GOT3 (cell line): ENCODE measurements at regions not wholly inside any gene's neighbourhood (a gene's known extent, or its start where the extent isn't known, plus 50 kb on each side); places are given as distances from the start of the nearest gene placed in this dataset.

Source experiments
- DNase-seq: peaks from one replicate; lab custom pipeline; 2025; ENCODE audit warnings: mixed read lengths; lab: John Stamatoyannopoulos, UW

DNA sequence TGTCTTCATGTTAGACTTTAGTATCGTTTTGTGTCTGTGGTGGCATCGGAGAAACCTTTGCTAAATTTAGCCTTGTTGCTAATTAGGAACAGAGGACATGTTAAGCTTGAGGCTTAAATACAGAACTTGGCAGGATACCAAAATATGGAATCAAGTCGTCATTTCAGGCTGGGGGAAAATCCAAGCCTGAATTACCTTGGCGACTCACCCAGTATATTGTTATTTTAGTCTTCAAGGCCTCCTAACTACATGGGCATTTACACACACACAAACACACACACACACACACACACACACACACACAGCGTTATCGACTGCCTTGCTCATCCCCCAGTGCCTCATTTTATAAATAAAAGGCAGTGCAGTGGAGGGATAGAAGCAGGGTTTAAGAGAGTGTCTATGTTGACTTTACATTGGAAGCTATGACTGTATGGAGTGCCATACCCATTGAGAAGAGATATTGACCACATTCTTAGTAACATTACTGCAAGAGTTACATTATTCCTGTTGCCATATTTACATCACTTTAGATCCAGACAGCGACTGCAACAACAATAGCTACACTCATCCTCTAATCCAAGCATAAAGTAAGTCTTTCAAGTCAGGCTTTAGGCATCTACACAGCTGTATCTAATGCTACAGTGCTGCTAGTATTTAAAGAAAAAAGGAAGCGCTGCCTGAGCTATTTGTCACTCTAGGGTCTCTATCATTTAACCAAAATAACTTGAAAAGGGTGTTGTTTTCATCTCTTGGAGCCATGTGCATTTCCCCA is 210.8 kb upstream of the SEMA6D start:
- DNase-seq, result no peak

DNA sequence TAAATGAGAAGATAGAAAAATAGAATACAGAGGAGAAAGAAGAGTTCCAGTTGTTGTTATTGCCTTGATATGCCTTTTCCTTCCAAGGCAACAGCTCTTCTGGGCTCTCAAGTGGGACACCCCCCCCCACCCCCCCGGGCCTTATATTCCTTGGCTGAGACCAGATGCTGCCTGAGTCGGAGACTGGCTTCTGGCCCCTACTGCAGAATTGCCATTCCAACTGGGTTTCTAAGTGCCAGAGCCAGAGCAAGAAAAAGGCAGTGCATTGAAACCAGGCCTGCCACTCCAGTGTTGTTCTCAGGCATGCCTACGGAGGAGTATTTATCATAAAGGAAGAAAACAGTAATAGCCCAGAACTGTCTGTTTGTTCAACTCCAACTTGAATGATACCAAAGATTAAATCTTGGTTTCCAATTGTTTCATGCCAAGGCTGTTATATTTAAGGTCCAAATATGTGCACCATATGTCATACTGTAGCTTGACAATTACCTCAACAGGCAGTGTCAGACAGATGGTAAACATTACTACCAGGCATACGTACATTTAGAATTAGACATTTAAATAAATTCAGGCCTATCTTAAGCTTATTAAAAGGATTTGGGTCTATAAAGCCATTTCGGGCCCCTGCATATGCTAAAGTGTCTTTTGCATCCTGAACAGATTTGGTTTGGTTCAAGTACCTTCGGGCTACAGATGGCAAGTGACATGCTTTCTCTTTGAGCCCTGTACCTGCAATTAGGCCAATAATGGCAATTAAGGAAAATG is 209.9 kb upstream of the SEMA6D start:
- no peak for DNase-seq

DNA sequence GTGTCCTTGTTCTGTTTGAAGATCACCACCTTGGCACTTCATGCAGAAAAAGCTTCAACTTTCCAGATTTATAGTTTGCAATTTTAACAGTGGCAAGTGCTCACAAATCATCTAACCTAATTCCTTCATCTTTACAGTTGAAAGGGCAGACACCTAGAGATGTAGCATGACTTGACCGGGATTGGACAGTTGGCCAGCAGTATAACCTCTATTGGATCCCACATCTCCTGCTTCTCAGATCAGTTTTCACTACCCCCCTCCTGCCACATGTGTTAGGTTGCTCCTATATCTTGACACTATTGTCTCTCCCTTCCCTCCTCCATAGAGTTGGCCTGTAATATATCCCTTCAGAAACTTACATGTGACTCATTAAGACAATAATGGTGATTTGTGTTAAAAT is 206.0 kb upstream of the SEMA6D start:
- DNase-seq, result no peak

DNA sequence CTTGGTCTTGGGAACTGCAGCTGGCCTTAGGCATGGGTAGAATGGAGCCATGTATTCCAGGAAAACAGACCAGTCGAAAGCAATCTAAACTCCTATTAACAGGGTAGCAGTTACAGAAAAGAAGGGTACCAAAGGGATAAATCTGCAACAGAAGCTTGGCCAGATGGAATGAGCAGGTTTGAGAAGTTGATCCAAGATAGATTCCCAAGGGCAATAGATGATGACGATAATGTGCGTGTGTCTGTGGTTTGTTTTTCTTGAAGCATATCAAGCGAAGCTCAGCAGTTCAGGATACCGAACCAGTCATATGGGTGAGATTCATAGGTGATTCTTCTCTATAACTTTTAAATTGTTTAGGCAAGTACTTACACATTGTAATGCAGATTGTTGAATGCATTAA is 203.8 kb upstream of the SEMA6D start:
- no peak for DNase-seq

DNA sequence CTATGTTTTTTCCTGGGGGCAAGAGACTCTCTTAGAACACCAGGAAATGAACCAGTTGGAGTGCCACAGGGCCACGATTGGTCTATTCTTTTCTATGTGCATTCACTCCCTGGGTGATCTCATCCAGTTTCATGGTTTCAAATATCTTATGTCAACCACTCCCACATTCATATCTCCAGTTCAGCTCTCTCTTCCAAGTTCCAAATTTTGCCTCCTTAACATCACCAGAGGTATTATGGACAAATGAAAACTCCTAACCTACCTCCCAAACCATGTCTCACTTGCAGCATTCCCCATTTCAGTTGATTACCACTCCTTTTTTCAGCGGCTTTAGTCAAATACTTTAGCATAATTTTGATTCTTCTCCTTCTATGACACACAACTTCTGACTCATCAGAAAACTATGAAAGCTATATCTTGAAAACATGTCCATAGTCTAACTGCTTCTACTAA is 203.1 kb upstream of the SEMA6D start:
- DNase-seq, result no peak

DNA sequence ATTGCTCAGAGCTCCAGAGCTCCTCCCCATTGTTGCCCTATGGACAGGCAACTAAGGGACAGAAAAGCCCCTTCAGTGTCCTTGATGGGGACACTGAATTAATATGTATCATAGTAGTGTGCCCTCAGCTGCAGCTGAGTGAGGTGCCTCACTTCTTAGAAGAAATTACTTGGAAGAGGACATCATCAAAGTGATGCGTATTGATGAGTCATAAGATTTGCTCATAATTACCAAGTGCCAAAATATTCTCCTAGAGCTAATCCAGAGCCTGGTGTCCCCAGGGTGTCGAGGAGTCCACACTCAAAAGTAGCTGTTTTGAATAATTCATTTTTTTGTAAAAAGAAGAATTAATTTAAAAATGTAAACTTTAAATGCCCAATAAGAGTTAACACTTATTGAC is 200.7 kb upstream of the SEMA6D start:
- no peak for DNase-seq

DNA sequence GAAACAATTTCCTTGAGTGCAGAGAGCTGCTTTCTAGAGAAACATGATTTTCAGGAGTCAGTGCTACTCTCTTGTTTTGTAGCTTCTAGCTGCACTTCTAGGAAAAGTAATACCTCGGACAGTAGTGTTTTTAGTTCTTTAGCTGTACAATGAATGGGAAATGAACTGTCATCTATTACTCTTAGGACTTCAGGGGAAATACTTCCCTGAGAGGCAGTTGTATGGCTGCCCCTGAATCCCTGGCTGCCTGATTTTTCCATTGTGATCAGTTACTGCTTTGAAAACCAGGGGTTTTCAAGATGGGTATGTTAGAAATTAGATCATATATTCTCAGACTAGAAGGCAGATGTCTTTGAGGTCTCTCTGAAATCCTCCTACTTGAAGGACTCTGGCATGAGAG is 200.3 kb upstream of the SEMA6D start:
- no peak for DNase-seq

DNA sequence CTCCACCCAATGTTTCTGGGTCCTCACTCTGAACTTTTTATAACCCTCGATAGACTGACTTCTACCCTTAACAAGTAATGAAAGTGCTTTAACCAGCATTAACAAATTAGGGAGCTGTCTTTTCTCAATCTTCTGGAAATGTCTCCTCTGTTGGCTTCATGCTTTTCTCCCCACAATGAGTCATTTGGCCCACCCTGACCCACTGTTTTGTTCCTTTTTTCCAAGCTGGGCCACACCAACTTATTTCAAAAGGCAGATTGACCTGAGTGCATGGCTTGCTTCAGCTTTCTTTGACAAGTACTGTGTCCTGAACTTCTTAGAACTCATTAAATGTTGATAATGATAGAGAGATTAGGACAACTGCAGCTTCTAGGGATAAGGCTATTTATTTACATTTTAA is 199.6 kb upstream of the SEMA6D start:
- DNase-seq, result no peak

DNA sequence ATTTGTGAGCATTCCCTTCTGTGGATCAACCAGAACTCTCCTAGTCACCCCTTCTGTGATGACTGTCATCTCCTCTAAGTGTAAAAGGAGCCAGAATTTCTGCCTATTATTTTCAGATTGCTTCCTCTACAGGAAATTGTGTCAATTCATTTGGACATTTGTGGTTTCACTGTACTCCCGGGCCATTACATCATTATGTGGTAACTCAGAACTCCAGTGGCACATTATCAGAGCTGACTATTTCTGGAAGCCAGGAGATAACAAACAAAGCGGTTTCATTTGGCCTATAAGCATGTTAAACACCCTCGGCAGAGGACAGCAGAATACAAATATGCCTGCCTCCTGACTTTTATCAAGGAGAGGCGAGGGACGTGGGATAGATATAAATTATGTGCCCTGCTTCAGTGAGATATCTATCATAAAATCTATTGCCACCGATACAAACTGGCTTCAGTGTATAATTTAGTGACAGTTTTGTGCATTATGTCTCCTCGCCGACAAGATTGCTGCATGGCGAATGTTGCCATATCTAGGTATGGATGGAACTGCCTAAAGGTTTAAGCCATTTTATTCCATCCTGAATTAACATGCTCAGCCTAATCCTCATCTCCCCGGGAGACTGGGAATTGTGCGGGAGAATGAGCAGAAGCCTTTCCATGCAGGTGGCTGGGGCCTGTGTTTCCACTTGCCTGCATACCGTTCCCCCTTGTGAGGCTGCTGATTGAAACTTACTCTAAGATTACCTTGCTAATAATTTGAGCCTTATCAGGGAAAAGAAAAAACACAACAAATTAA is 193.4 kb upstream of the SEMA6D start:
- no peak for DNase-seq

DNA sequence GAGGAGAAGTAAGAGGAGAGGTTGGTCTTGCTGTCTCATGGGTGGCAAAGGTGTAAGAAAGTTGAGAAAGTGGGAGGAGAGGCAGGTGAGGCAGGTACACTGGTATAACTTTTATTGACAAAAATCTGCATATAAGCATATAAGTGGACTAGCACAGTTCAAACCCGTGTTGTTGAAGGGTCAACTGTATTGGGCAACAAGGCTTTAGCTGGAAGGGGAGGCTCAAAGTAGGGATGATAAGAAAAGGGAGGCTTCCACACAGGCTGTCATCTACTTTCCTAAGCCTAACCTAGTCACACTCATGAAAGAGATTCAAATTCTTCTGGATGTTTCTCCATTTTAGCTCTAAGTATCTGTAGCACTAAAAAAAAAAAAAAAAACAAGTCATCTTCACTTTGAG is 188.1 kb upstream of the SEMA6D start:
- DNase-seq, result no peak

DNA sequence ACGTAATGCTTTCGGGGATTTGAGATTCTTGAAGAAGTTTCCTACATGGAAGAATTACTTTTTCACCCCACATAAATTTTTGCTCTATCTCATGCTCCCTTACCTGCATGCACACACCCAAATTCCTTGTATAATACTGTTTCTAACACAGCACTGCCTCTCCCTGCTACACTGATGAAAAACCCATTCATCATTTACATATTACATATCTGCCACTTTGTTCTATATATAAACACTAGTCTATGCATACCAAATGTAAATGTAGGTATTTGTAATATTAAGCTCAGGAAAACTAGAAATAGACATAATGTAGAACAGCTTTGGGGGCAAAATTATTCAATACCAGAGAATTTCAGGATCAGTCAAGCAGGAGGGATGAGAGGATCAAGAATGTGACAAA is 182.6 kb upstream of the SEMA6D start:
- no peak for DNase-seq

DNA sequence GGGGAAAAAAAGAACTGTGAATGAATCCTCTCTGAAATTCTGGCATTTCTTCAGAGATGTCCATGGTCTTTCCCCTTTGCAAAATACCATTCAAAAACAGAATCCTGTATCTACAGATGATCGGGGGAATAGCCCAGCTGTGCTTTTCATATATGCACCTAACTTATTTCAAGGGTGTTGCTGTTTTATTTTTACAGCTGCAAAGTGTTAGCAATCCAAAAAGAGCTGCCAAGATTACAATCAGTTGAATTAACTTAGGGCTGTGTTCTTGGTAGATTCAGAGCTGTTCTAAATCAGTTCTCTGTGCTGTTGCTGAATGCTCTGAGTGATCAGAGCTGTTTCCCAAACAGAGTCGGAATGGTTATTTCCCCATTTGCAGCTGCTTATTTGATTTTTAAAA is 175.7 kb upstream of the SEMA6D start:
- no peak for DNase-seq

DNA sequence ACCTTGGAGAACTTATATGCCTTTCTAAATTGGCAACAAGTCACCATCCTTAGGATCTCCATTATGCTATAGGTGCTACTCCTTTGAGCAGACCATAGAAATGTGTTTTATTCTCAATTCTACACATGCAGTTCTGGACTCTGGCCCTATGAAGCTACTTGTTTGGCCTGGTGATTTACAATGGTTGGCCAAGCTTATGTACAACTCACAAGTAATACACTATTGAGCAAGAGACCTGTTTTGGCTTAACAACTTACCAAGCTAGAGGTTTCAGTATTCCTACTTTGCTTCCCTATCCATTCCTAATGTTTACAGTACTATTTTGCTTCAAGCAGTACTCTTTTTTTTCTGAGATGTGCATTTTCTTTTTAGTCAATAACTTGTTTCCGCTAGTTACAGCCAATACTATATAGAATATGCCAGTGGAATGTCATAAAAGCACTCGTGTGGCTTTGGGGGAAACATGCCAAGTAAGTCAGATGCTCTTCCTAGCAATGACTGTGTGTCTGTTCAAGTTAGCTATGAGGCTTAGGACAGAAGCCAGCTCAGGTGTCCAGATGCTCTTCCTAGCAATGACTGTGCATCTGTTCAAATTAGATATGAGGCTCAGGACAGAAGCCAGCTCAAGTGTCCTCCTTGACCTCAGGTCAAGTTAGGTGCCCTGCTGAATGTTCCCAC is 174.9 kb upstream of the SEMA6D start:
- DNase-seq, result no peak

DNA sequence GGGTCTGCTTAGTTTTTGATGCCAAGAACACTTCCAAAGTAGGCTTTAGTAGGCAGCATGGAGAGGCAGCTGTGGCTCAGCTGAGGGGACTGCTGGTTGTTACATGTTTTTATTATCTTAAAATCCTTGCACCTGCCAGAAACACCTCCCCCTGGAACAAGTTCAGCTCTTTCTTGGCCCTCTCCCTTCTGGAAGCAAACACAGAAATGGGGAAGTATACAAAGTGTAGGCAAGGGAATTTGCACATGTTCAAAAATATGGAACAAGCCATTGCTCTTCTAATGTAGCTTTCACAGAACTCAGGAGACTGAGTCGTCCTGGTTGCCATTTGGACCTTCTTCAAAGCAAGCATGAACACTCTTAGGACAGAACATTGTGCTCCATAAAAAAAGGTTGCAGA is 169.1 kb upstream of the SEMA6D start:
- no peak for DNase-seq

DNA sequence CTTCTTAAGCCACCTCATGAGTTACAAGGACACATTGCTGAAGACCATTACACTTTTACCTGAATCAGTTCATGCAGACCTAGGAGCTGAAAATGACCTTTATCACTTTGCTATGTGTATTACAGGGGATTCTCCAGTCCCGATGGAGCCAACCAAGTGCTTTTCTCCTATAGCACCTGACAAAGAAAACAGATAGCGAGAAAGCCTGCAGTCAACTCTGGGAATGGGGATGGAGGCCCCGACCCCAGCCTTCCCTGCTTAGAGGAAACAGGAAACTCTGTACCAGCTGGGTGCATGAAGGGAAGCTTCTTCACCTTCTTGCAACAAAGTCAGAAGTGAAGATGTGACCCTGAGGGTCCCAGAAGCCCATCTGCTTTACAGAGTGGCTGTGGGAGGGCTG is 168.3 kb upstream of the SEMA6D start:
- no peak for DNase-seq

DNA sequence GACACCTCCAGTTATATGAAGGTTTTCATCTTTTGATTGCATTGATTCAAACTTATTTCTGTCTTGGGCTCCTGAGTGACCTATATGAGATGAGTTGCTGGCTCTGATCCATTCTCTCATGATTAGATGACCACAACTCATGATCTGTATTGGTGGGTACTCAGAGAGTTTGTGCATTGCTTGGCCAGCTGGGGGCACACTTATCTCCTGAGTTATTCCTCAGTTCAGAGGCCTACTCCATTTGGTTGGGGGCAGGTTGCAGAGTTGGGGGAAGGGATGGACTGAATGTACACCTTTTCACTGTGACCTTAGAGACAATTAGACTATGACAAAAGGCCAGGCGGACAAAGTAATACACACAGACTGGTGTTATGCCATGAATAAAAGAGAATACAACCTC is 166.2 kb upstream of the SEMA6D start:
- DNase-seq, result no peak

DNA sequence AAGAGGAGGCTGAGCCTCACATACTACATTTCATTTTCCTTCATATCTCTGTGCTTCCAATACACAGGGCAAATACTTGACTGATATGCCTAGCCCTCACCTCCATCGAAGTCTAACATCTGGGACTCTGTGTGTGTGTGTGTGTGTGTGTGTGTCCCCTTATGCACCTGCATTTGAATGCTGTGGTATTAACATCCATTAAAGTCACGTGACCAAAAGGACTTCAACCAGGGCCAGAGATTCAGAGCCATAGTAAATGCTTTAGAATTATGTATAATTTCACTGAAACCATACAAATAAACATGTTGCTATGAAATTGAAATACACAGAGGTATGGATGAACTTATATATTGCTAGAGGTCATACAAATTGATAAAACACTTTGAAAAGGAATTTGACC is 165.8 kb upstream of the SEMA6D start:
- no peak for DNase-seq

DNA sequence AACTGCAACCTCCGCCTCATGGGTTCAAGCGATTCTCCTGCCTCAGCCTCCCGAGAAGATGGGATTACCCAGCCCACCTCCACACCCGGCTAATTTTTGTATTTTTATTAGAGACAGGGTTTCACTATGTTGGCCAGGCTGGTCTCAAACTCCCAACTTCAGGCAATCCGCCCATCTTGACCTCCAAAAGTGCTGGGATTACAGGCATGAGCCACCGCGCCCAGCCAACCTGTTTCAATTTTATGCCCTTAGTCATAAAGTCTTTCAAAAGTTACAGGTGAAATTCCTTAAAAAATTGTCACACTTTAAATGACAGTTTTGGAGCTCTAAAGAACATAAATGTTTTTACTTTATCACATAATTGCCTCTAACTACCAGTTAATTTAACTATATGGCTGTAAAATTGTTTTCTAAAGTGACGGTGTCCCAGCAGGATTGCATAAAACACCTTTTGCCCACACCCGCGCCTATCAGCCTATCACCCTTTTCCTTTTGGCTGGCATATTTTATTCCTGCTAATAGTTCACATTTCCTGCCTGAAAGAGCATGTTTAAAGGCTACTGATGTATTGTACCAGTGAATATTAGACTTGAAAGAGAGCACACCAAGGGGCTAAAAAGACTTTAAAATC is 164.2 kb upstream of the SEMA6D start:
- DNase-seq, result no peak

DNA sequence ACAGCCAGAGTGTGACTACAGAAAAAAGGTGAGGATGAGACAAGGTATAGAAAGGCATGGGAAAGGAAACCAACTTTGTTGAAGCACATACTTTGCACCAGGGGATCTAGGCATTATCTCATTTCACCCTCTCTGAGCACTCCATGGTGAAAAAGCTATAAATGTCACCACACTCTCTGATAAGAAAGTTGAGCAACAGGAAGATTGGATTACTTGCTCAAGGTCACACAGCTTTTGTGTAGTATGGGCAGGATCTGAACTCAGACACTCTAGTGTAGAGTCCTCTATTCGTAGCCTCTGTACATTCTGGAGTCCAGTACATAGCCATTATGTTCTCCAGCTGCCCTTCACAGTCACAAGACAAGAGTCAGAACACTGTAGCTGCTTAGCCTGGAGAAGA is 163.4 kb upstream of the SEMA6D start:
- no peak for DNase-seq

DNA sequence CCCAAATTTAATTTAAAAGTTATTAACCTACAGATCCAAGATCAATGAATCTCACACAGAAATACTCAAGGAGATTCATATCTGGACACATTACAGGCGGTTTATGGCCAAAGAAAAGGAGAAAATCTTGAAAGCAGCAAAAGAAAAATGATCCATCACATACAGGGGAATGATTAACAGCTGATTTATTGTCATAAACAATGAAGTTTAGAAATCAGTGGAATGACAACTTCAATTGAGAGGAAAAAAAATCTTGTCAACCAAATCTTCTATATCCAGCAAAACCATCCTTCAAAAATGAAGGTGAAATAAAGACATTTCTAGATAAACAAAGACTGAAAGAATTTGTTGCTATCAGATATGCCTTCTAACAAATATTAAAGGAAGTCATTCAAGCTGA is 156.2 kb upstream of the SEMA6D start:
- no peak for DNase-seq

DNA sequence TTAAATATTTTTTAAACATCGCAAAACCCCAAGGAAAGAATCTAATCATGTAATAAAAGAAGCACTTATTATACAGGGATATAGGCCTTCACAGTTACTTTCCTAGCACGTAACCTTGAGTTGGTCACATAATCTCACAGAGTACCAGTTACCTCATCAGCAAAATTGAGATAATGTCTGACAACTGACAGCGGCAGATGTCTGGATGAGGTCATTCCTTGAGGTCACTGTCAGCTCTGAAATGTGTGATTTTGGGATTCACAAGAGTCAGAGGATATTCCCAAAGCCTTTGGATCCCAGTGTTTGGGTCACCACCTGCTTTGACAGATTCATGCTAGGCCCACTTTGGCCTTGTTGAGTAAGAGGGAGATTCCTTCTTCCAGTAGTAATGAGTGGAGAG is 151.4 kb upstream of the SEMA6D start:
- no peak for DNase-seq

DNA sequence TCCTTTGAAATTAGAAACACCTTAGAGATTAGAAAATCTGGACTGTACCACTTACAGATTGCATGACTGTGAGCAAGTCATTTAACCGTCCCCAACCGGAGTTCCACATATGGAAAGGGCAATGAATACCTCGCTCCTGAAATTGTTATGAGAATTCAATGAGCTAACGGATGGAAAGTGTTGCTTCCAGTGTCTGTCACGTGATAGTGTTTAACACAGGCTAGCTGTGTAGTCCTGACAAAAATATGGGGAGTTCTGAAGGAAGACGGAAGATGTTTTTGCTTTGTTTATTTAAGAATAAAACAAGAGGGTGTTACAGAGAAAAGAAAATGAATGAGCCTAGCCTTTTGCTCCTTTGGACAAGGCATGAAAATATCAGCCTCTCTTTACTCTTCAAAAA is 150.7 kb upstream of the SEMA6D start:
- DNase-seq, result no peak
